ENCODE measurements at regions not wholly inside any gene's neighbourhood (a gene's known extent, or its start where the extent isn't known, plus 50 kb on each side); places are given as distances from the start of the nearest gene placed in this dataset.

DNA sequence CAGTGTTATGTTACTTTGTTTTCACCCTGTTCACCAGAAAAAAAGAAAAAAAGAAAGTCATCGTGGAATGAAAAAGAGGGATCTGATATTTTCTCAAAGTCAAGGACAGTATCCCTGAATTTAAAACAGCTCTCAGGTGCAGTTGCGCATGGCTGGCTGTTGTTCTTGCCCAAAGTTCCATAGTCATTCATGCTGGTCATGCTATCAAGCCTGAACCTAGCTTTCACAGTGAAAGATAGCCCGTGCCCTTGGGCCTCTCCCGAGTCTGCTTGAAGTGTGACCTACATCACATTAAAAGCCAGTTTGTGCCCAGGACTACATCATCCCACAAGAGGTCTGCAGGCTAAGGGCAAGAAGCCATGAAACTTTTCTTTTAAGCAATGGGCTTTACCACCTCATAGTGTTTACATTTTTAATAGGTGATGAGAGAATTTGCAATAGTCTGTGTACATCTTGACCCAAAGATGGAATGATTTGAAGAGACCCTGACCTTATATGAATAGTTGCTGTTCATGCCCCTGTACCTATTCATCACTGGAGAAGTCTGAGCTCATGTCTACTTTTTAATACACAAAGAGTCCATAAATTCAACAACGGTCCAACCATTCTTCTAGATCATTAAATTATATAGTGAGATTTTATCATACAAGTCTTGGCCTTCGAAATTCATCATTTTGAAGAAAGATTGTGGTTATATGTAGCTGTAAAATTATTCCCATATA, 522.5 kb upstream of the MCTP2 start:
- Histone ChIP-seq H2BK120ac (ENCODE audit: insufficient read depth, low read length, poor library complexity) (no peak overlapping the region), H3K79me2 (ENCODE audit: control insufficient read depth, insufficient read depth, low read length, poor library complexity) (no peaks in the 10 kb centered on the region)

DNA sequence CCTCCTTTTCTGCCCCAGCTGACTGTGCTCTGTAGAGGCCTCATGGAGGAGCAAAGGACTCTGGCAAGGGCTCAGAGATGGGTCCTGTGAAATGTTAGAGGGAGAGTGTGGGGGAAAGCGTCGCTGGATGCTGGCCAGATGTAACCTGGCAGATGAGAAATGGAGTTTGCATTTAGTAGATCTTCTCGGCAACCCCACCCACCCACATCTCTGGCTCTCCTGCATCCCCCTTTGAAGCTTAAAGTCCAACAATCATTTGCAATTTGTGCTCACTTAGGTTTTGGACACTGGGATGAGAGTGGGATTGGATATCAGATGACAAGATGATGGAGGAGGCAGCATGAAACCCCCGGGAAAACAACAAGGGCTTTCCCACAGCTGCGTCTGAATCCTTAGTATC, 523.6 kb upstream of the MCTP2 start:
- Histone ChIP-seq H3K4me1 (ENCODE audit: control insufficient read depth in 1 of 2, insufficient read depth in 2 of 2, low read length in 2 of 2) (no peaks in the 10 kb centered on the region), H4K91ac (ENCODE audit: low read depth, low read length) (no peak overlapping the region), H2BK12ac (ENCODE audit: low read length) (no peak overlapping the region), H2AFZ (ENCODE audit: insufficient read depth, low read length, poor library complexity) (no peak overlapping the region), H3K36me3 (ENCODE audit: control insufficient read depth in 1 of 2, insufficient read depth in 2 of 2, low read length in 2 of 2) (no peaks in the 10 kb centered on the region), H2BK5ac (ENCODE audit: low read depth, low read length, poor library complexity) (no peak overlapping the region), H3K4me3 (ENCODE audit: low read depth, low read length) (no peak overlapping the region), H3K79me2 (ENCODE audit: control insufficient read depth, insufficient read depth, low read length, poor library complexity) (no peaks in the 10 kb centered on the region), H3K18ac (ENCODE audit: low read length) (no peak overlapping the region), H3K9me3 (ENCODE audit: insufficient read depth, low read depth, low read length) (no peaks in the 10 kb centered on the region), H4K12ac (ENCODE audit: low read depth, low read length) (no peak overlapping the region), H3K4me2 (ENCODE audit: low read length) (no peak overlapping the region), H3K27ac (ENCODE audit: low read depth, low read length) (no peak overlapping the region), H4K8ac (ENCODE audit: low read depth, low read length) (no peak overlapping the region), H3K23ac (ENCODE audit: low read length) (no peak overlapping the region), H3K4ac (ENCODE audit: low read depth, low read length) (no peak overlapping the region), H3K79me1 (ENCODE audit: low read length) (no peaks in the 10 kb centered on the region), H3K9ac (ENCODE audit: low read length) (no peak overlapping the region), H2AK5ac (ENCODE audit: low read length) (no peak overlapping the region), H3K14ac (ENCODE audit: low read length) (no peak overlapping the region), H2BK120ac (ENCODE audit: insufficient read depth, low read length, poor library complexity) (no peak overlapping the region), H3K27me3 (ENCODE audit: insufficient read depth, low read length) (no peaks in the 10 kb centered on the region)
- no CpG with 5 or more reads among the region's 5 CpGs for WGBS (ENCODE audit: extremely low coverage, insufficient coverage, insufficient read length)
- DNase-seq: no peak

More for the DNA sequence above, 522.5 kb upstream of the MCTP2 start:
- Histone ChIP-seq H3K23ac (ENCODE audit: low read length) (no peak overlapping the region), H4K12ac (ENCODE audit: low read depth, low read length) (no peak overlapping the region), H4K91ac (ENCODE audit: low read depth, low read length) (no peak overlapping the region), H3K14ac (ENCODE audit: low read length) (no peak overlapping the region), H3K9me3 (ENCODE audit: insufficient read depth, low read depth, low read length) (no peaks in the 10 kb centered on the region), H2BK12ac (ENCODE audit: low read length) (no peak overlapping the region), H3K9ac (ENCODE audit: low read length) (no peak overlapping the region), H3K27me3 (ENCODE audit: insufficient read depth, low read length) (no peaks in the 10 kb centered on the region), H3K4ac (ENCODE audit: low read depth, low read length) (no peak overlapping the region), H2BK5ac (ENCODE audit: low read depth, low read length, poor library complexity) (no peak overlapping the region), H2AFZ (ENCODE audit: insufficient read depth, low read length, poor library complexity) (no peak overlapping the region), H3K27ac (ENCODE audit: low read depth, low read length) (no peak overlapping the region), H3K4me2 (ENCODE audit: low read length) (no peak overlapping the region), H3K18ac (ENCODE audit: low read length) (no peak overlapping the region), H3K79me1 (ENCODE audit: low read length) (no peaks in the 10 kb centered on the region), H2AK5ac (ENCODE audit: low read length) (no peak overlapping the region), H3K36me3 (ENCODE audit: control insufficient read depth in 1 of 2, insufficient read depth in 2 of 2, low read length in 2 of 2) (no peaks in the 10 kb centered on the region), H3K4me3 (ENCODE audit: low read depth, low read length) (no peak overlapping the region), H4K8ac (ENCODE audit: low read depth, low read length) (no peak overlapping the region), H3K4me1 (ENCODE audit: control insufficient read depth in 1 of 2, insufficient read depth in 2 of 2, low read length in 2 of 2) (no peaks in the 10 kb centered on the region)
- DNase-seq: no peak
- no CpG with 5 or more reads among the region's 6 CpGs for WGBS (ENCODE audit: extremely low coverage, insufficient coverage, insufficient read length)

DNA sequence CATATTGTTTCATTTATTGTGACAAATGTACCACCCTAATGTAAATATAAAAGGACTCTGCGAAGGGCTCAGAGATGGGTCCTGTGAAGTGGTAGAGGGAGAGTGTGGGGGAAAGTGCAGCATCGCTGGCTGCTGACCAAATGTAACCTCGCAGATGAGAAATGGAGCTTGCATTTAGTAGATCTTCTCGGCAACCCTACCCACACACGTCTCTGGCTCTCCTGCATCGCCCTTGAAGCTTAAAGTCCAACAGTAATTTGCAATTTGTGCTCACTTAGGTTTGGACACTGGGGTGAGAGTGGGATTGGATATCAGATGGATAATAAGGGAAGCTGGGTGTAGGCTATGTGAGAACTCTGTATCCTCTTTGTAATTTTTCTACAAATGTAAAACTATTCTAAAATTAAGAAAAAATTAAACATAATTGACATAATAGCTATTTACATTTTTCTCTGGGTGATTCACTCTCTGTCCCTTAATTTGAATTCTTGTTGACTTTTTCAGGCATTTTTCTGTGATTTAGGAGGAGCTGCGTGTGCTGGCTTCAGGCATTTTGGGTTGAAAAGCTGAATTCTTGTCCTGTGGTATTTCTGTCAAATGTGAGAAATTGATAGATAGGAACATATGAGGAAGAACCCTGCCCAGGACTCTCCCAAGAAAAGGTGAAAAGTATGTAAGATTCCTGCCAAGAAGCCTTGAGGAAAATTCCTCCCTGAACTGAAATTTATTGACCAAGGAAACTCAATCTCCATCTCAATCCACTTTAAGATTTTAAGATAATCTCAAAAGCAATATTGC, 524.7 kb upstream of the MCTP2 start:
- no peak overlapping the region for H2BK5ac ChIP-seq (ENCODE audit: low read depth, low read length, poor library complexity)
- WGBS (ENCODE audit: extremely low coverage, insufficient coverage, insufficient read length): no CpG with 5 or more reads among the region's 7 CpGs
- no peak overlapping the region for H3K9ac ChIP-seq (ENCODE audit: low read length)
- no peak overlapping the region for H4K8ac ChIP-seq (ENCODE audit: low read depth, low read length)
- H2BK12ac ChIP-seq (ENCODE audit: low read length): no peak overlapping the region
- no peak overlapping the region for H2AFZ ChIP-seq (ENCODE audit: insufficient read depth, low read length, poor library complexity)
- H3K18ac ChIP-seq (ENCODE audit: low read length): no peak overlapping the region
- no peak overlapping the region for H3K4me2 ChIP-seq (ENCODE audit: low read length)
- DNase-seq: peak; percentile 58 to 82
- no peak overlapping the region for H4K91ac ChIP-seq (ENCODE audit: low read depth, low read length)
- H2AK5ac ChIP-seq (ENCODE audit: low read length): no peak overlapping the region
- H3K79me2 ChIP-seq (ENCODE audit: control insufficient read depth, insufficient read depth, low read length, poor library complexity): no peaks in the 10 kb centered on the region
- H3K14ac ChIP-seq (ENCODE audit: low read length): no peak overlapping the region
- H3K4me3 ChIP-seq (ENCODE audit: low read depth, low read length): no peak overlapping the region
- no peaks in the 10 kb centered on the region for H3K36me3 ChIP-seq (ENCODE audit: control insufficient read depth in 1 of 2, insufficient read depth in 2 of 2, low read length in 2 of 2)
- H3K9me3 ChIP-seq (ENCODE audit: insufficient read depth, low read depth, low read length): no peaks in the 10 kb centered on the region
- no peaks in the 10 kb centered on the region for H3K4me1 ChIP-seq (ENCODE audit: control insufficient read depth in 1 of 2, insufficient read depth in 2 of 2, low read length in 2 of 2)
- H3K79me1 ChIP-seq (ENCODE audit: low read length): no peaks in the 10 kb centered on the region
- H3K27ac ChIP-seq (ENCODE audit: low read depth, low read length): no peak overlapping the region
- H3K4ac ChIP-seq (ENCODE audit: low read depth, low read length): no peak overlapping the region
- H3K23ac ChIP-seq (ENCODE audit: low read length): no peak overlapping the region
- no peaks in the 10 kb centered on the region for H3K27me3 ChIP-seq (ENCODE audit: insufficient read depth, low read length)
- no peak overlapping the region for H4K12ac ChIP-seq (ENCODE audit: low read depth, low read length)
- H2BK120ac ChIP-seq (ENCODE audit: insufficient read depth, low read length, poor library complexity): no peak overlapping the region

DNA sequence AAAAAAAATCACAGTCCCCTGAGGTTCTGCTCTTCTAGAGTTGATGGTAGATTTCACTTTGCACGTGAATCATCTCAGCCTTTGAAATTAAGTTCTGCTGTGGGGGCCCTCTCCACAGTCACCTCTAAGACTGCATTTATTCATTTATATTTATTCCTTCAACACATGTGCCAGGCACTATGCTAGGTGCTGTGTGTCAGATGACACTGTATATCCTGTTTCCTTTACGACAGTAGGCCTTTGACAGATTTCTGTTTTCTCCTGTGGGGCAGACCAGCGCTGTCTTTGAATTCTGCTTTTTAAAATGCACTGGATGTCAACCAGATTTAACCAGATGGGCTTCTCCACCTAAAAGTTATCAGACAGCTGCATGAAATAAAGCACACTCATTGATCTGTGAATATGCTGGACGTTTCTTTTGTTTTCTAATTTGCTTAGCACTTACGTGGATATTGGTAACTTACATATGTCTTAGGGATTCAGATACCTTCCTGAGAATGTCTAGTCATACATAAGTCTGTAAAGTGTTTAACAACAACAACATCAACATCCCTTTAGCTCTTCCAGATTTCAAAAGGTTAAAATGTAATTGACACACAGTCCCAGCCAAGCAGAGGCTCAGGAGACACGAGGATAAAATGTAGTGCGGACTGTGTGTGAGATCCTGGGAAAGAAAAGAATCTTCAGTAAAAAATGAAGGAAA, 525.5 kb upstream of the MCTP2 start:
- Histone ChIP-seq H3K23ac (ENCODE audit: low read length) (no peak overlapping the region), H2AFZ (ENCODE audit: insufficient read depth, low read length, poor library complexity) (no peak overlapping the region), H2BK5ac (ENCODE audit: low read depth, low read length, poor library complexity) (no peak overlapping the region), H3K4me3 (ENCODE audit: low read depth, low read length) (no peak overlapping the region), H4K12ac (ENCODE audit: low read depth, low read length) (no peak overlapping the region), H3K14ac (ENCODE audit: low read length) (no peak overlapping the region), H3K27ac (ENCODE audit: low read depth, low read length) (no peak overlapping the region), H3K9me3 (ENCODE audit: insufficient read depth, low read depth, low read length) (no peaks in the 10 kb centered on the region), H3K79me2 (ENCODE audit: control insufficient read depth, insufficient read depth, low read length, poor library complexity) (no peaks in the 10 kb centered on the region), H2BK12ac (ENCODE audit: low read length) (no peak overlapping the region), H4K8ac (ENCODE audit: low read depth, low read length) (no peak overlapping the region), H3K4me1 (ENCODE audit: control insufficient read depth in 1 of 2, insufficient read depth in 2 of 2, low read length in 2 of 2) (no peaks in the 10 kb centered on the region), H2BK120ac (ENCODE audit: insufficient read depth, low read length, poor library complexity) (no peak overlapping the region), H4K91ac (ENCODE audit: low read depth, low read length) (no peak overlapping the region), H3K9ac (ENCODE audit: low read length) (no peak overlapping the region), H3K18ac (ENCODE audit: low read length) (no peak overlapping the region), H3K79me1 (ENCODE audit: low read length) (no peaks in the 10 kb centered on the region), H2AK5ac (ENCODE audit: low read length) (no peak overlapping the region), H3K27me3 (ENCODE audit: insufficient read depth, low read length) (no peaks in the 10 kb centered on the region), H3K36me3 (ENCODE audit: control insufficient read depth in 1 of 2, insufficient read depth in 2 of 2, low read length in 2 of 2) (no peaks in the 10 kb centered on the region), H3K4ac (ENCODE audit: low read depth, low read length) (no peak overlapping the region), H3K4me2 (ENCODE audit: low read length) (no peak overlapping the region)
- WGBS (ENCODE audit: extremely low coverage, insufficient coverage, insufficient read length): no CpG with 5 or more reads among the region's 7 CpGs
- DNase-seq: peak in 1 of 2 donors; percentile 3

Measured in trophoblast cell (in vitro differentiated cells and primary cell).